ENCODE measurements at regions not wholly inside any gene's neighbourhood (a gene's known extent, or its start where the extent isn't known, plus 50 kb on each side); places are given as distances from the start of the nearest gene placed in this dataset.

- no peak for ATAC-seq
- Histone ChIP-seq H3K27ac (ENCODE audit: low read length) (no peak overlapping the region), H3K4me3 (ENCODE audit: low read length) (no peak overlapping the region), H3K4me1 (ENCODE audit: control insufficient read depth, insufficient read depth, low read length) (no peaks in the 10 kb centered on the region), H3K27me3 (ENCODE audit: control insufficient read depth, insufficient read depth) (no peaks in the 10 kb centered on the region), H3K9me3 (ENCODE audit: control insufficient read depth, low read length) (peaks cover 4% of the 10 kb centered on the region)
- intact Hi-C loops (cut with DNase I) = no loop called here
- no peak for DNase-seq
- WGBS = 91% methylated on average over 5 of the region's 5 CpGs
Observed at GRCh38 chr16:86171329-86171728, 272.4 kb downstream of the IRF8 start.

- no peaks in the 10 kb centered on the region for H3K27me3 ChIP-seq (ENCODE audit: control insufficient read depth, insufficient read depth)
- peaks cover 4% of the 10 kb centered on the region for H3K9me3 ChIP-seq (ENCODE audit: control insufficient read depth, low read length)
- no peak for DNase-seq
- no peak overlapping the region for H3K27ac ChIP-seq (ENCODE audit: low read length)
- H3K4me1 ChIP-seq (ENCODE audit: control insufficient read depth, insufficient read depth, low read length) = no peaks in the 10 kb centered on the region
- H3K4me3 ChIP-seq (ENCODE audit: low read length) = no peak overlapping the region
- intact Hi-C loops (cut with DNase I) = no loop called here
- WGBS = 70% methylated on average over 3 of the region's 3 CpGs
- no peak for ATAC-seq
Observed at GRCh38 chr16:86175816-86176215, 276.9 kb downstream of the IRF8 start.

- WGBS = 93% methylated on average over 3 of the region's 3 CpGs
- intact Hi-C loops (cut with DNase I) = no loop called here
- no peak for DNase-seq
- ATAC-seq = no peak
- H3K4me1 ChIP-seq (ENCODE audit: control insufficient read depth, insufficient read depth, low read length) = no peaks in the 10 kb centered on the region
- peaks cover 4% of the 10 kb centered on the region for H3K9me3 ChIP-seq (ENCODE audit: control insufficient read depth, low read length)
- no peak overlapping the region for H3K4me3 ChIP-seq (ENCODE audit: low read length)
- H3K27ac ChIP-seq (ENCODE audit: low read length) = no peak overlapping the region
- no peaks in the 10 kb centered on the region for H3K27me3 ChIP-seq (ENCODE audit: control insufficient read depth, insufficient read depth)
Observed at GRCh38 chr16:86176462-86176861, 277.5 kb downstream of the IRF8 start.

DNA sequence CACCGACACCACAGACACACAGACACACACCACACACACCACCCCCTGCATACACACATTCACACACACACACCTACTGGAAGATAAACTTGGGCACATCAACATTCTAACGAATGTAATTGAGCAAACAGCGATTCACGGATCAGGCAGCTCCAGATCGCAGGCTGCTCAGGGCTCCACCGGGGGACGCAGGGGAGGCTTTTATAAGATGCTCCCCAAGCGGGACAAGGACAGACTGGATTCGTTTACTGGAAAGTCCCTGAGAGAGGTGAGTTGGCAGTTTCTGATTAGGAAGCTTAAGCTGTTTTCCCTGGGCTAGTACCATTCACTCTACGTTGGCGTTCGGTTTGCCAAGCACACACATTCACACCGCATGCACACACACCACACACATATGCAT lies 281.3 kb downstream of the IRF8 start:
- no peak for ATAC-seq
- no peak overlapping the region for H3K27ac ChIP-seq (ENCODE audit: low read length)
- H3K4me3 ChIP-seq (ENCODE audit: low read length) = no peak overlapping the region
- intact Hi-C loops (cut with DNase I) = no loop called here
- H3K4me1 ChIP-seq (ENCODE audit: control insufficient read depth, insufficient read depth, low read length) = no peaks in the 10 kb centered on the region
- H3K9me3 ChIP-seq (ENCODE audit: control insufficient read depth, low read length) = no peaks in the 10 kb centered on the region
- no peaks in the 10 kb centered on the region for H3K27me3 ChIP-seq (ENCODE audit: control insufficient read depth, insufficient read depth)
- 79% methylated on average over 13 of the region's 13 CpGs for WGBS
- DNase-seq = no peak

DNA sequence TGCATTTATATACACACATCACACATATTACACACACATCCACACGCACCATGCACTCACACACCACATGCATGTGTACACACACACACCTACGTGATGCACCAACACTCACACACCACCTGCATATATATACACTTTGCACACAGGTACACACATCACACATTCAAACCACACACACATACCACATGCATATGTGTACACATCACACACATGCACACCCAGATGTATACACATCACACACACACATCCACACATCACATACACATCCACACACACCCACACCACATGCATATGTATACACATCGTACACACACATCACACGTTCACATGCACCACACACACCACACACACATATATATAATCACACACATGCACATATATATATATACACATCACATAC lies 281.8 kb downstream of the IRF8 start:
- H3K9me3 ChIP-seq (ENCODE audit: control insufficient read depth, low read length) = no peaks in the 10 kb centered on the region
- H3K27ac ChIP-seq (ENCODE audit: low read length) = no peak overlapping the region
- H3K4me3 ChIP-seq (ENCODE audit: low read length) = no peak overlapping the region
- H3K4me1 ChIP-seq (ENCODE audit: control insufficient read depth, insufficient read depth, low read length) = no peaks in the 10 kb centered on the region
- ATAC-seq (no peak), DNase-seq (no peak)
- intact Hi-C loops (cut with DNase I) = no loop called here
- H3K27me3 ChIP-seq (ENCODE audit: control insufficient read depth, insufficient read depth) = no peaks in the 10 kb centered on the region
- WGBS = 94% methylated on average over 4 of the region's 4 CpGs

- Histone ChIP-seq H3K27ac (ENCODE audit: low read length) (no peak overlapping the region), H3K27me3 (ENCODE audit: control insufficient read depth, insufficient read depth) (no peaks in the 10 kb centered on the region), H3K9me3 (ENCODE audit: control insufficient read depth, low read length) (no peaks in the 10 kb centered on the region), H3K4me1 (ENCODE audit: control insufficient read depth, insufficient read depth, low read length) (no peaks in the 10 kb centered on the region), H3K4me3 (ENCODE audit: low read length) (no peak overlapping the region)
- intact Hi-C loops (cut with DNase I) = no loop called here
- no peak for ATAC-seq
- 85% methylated on average over 15 of the region's 15 CpGs for WGBS
- no peak for DNase-seq
Observed at GRCh38 chr16:86181526-86181925, 282.6 kb downstream of the IRF8 start.

- ATAC-seq = no peak
- intact Hi-C loops (cut with DNase I) = no loop called here
- 80% methylated on average over 6 of the region's 6 CpGs for WGBS
Observed at GRCh38 chr16:86184185-86184584, 285.2 kb downstream of the IRF8 start.

DNA sequence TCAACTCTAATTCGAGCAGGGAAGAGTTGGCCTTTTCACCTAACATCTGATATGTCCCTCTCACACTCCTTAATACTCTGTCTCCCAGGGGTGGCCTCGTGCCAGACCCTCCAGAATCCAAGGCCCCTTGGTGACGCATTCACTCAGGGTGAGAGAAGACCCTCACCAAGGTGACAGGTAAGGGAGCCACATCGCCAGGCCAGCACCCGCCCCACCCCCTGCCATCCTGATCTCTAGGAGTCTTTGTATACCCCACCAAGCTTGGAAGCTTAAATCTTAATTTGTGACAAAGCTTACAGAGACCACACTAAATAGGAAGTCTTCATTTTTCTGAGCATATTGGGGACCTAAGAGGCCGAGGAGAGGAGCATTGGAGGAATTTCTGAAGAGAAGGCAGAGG lies 286.1 kb downstream of the IRF8 start:
- intact Hi-C loops (cut with DNase I) = no loop called here
- WGBS = 67% methylated on average over 6 of the region's 6 CpGs
- no peak overlapping the region for H3K4me3 ChIP-seq (ENCODE audit: low read length)
- no peaks in the 10 kb centered on the region for H3K27me3 ChIP-seq (ENCODE audit: control insufficient read depth, insufficient read depth)
- no peaks in the 10 kb centered on the region for H3K4me1 ChIP-seq (ENCODE audit: control insufficient read depth, insufficient read depth, low read length)
- H3K9me3 ChIP-seq (ENCODE audit: control insufficient read depth, low read length) = no peaks in the 10 kb centered on the region
- no peak for DNase-seq
- no peak overlapping the region for H3K27ac ChIP-seq (ENCODE audit: low read length)
- no peak for ATAC-seq

More at GRCh38 chr16:86184185-86184584, 285.2 kb downstream of the IRF8 start:
- Histone ChIP-seq H3K27me3 (ENCODE audit: control insufficient read depth, insufficient read depth) (no peaks in the 10 kb centered on the region), H3K4me1 (ENCODE audit: control insufficient read depth, insufficient read depth, low read length) (no peaks in the 10 kb centered on the region), H3K27ac (ENCODE audit: low read length) (no peak overlapping the region), H3K4me3 (ENCODE audit: low read length) (no peak overlapping the region), H3K9me3 (ENCODE audit: control insufficient read depth, low read length) (no peaks in the 10 kb centered on the region)
- no peak for DNase-seq

GRCh38 chr16:86186313-86186712 lies 287.4 kb downstream of the IRF8 start:
- H3K4me3 ChIP-seq (ENCODE audit: low read length) = no peak overlapping the region
- no peaks in the 10 kb centered on the region for H3K27me3 ChIP-seq (ENCODE audit: control insufficient read depth, insufficient read depth)
- no peaks in the 10 kb centered on the region for H3K4me1 ChIP-seq (ENCODE audit: control insufficient read depth, insufficient read depth, low read length)
- no peaks in the 10 kb centered on the region for H3K9me3 ChIP-seq (ENCODE audit: control insufficient read depth, low read length)
- 66% methylated on average over 13 of the region's 13 CpGs for WGBS
- ATAC-seq (no peak), DNase-seq (no peak)
- no peak overlapping the region for H3K27ac ChIP-seq (ENCODE audit: low read length)
- intact Hi-C loops (cut with DNase I) = no loop called here

DNA sequence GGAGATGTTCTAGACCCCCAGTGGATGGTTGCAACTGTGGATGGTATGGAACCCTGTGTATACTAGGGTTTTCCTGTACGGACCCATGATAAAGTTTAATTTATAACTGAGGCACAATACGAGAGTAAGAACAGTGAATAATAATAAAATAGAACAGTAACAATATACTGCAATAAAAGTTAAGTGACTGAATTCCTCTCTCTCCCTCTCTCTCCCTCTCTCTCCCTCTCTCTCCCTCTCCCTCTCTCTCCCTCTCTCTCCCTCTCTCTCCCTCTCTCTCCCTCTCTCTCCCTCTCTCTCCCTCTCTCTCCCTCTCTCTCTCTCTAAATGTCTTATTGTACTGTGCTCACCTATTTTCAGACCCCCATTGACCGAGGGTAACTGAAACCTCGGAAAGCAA lies 291.0 kb downstream of the IRF8 start:
- no peaks in the 10 kb centered on the region for H3K9me3 ChIP-seq (ENCODE audit: control insufficient read depth, low read length)
- whole genome bisulfite sequencing = 72% methylated on average over 4 of the region's 4 CpGs

GRCh38 chr16:86191663-86192062 lies 292.7 kb downstream of the IRF8 start:
- no peak overlapping the region for H3K27ac ChIP-seq (ENCODE audit: low read length)
- H3K9me3 ChIP-seq (ENCODE audit: control insufficient read depth, low read length) = no peaks in the 10 kb centered on the region
- no peaks in the 10 kb centered on the region for H3K27me3 ChIP-seq (ENCODE audit: control insufficient read depth, insufficient read depth)
- DNase-seq (no peak), ATAC-seq (no peak)
- H3K4me1 ChIP-seq (ENCODE audit: control insufficient read depth, insufficient read depth, low read length) = no peaks in the 10 kb centered on the region
- H3K4me3 ChIP-seq (ENCODE audit: low read length) = no peak overlapping the region
- intact Hi-C loops (cut with DNase I) = no loop called here
- 74% methylated on average over 14 of the region's 14 CpGs for WGBS

More for the DNA sequence above, 291.0 kb downstream of the IRF8 start:
- intact Hi-C loops (cut with DNase I) = no loop called here
- no peak overlapping the region for H3K27ac ChIP-seq (ENCODE audit: low read length)
- H3K27me3 ChIP-seq (ENCODE audit: control insufficient read depth, insufficient read depth) = no peaks in the 10 kb centered on the region
- DNase-seq (no peak), ATAC-seq (no peak)
- no peak overlapping the region for H3K4me3 ChIP-seq (ENCODE audit: low read length)
- no peaks in the 10 kb centered on the region for H3K4me1 ChIP-seq (ENCODE audit: control insufficient read depth, insufficient read depth, low read length)

DNA sequence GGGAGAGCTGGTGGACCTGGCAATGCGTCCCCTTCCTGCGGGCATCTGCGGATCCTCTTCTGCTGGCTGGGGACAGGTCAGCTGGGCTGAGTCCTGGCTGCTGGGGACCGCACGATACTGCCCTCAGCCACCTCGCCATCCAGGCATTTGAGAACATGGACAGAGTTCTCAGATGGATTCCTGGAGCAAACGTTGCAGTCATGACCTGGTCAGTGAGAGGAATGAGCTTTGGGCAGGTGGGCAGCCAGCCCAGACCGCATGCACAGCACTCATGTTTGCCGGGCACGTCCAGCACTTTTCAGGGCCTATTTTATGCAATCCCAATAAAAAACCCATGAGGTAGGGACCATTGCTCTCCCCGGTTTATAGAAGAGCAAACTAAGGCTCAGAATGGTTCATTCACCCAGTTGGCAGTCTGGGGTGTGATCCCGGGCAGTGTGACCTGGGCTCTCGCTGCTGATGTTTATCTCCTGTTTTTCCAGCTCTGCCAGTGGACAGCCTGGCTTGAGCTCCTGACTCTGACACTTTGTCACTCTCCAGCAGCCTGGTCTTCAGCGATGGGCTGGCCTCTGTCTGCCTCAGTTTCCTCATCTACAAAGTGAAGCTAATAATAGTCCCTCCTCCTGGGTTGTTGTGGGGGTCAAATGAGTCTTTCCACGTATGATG lies 294.7 kb downstream of the IRF8 start:
- no peaks in the 10 kb centered on the region for H3K9me3 ChIP-seq (ENCODE audit: control insufficient read depth, low read length)
- H3K27me3 ChIP-seq (ENCODE audit: control insufficient read depth, insufficient read depth) = no peaks in the 10 kb centered on the region
- no peaks in the 10 kb centered on the region for H3K4me1 ChIP-seq (ENCODE audit: control insufficient read depth, insufficient read depth, low read length)
- H3K4me3 ChIP-seq (ENCODE audit: low read length) = no peak overlapping the region
- H3K27ac ChIP-seq (ENCODE audit: low read length) = no peak overlapping the region
- intact Hi-C loops (cut with DNase I) = no loop called here
- DNase-seq (no peak), ATAC-seq (no peak)
- WGBS = 83% methylated on average over 15 of the region's 15 CpGs

Data from right cardiac atrium (tissue), 5 donors.